ENCODE measurements at regions not wholly inside any gene's neighbourhood (a gene's known extent, or its start where the extent isn't known, plus 50 kb on each side); places are given as distances from the start of the nearest gene placed in this dataset.

GRCh38 chr5:178786859-178787499 is 56.5 kb upstream of the ZNF354A start:
- no peak overlapping the region for H3K4me3 ChIP-seq (replicated peaks; ENCODE audit: low read depth, low read length)
- TF ChIP-seq, protein P1, sequence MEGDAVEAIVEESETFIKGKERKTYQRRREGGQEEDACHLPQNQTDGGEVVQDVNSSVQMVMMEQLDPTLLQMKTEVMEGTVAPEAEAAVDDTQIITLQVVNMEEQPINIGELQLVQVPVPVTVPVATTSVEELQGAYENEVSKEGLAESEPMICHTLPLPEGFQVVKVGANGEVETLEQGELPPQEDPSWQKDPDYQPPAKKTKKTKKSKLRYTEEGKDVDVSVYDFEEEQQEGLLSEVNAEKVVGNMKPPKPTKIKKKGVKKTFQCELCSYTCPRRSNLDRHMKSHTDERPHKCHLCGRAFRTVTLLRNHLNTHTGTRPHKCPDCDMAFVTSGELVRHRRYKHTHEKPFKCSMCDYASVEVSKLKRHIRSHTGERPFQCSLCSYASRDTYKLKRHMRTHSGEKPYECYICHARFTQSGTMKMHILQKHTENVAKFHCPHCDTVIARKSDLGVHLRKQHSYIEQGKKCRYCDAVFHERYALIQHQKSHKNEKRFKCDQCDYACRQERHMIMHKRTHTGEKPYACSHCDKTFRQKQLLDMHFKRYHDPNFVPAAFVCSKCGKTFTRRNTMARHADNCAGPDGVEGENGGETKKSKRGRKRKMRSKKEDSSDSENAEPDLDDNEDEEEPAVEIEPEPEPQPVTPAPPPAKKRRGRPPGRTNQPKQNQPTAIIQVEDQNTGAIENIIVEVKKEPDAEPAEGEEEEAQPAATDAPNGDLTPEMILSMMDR (IDR thresholded peaks at IDR 0.05; ENCODE audit: low read depth, low read length, missing control alignments) = no peak
- no peak for DNase-seq (ENCODE audit: extremely low read depth, low read depth)

- TF ChIP-seq, protein P1 (IDR thresholded peaks at IDR 0.05; ENCODE audit: low read depth, low read length, missing control alignments) = no peak
- no peak for DNase-seq (ENCODE audit: extremely low read depth, low read depth)
- H3K4me3 ChIP-seq (replicated peaks; ENCODE audit: low read depth, low read length) = no peak overlapping the region
Observed at GRCh38 chr5:178786417-178786816, 56.0 kb upstream of the ZNF354A start.

- DNase-seq (ENCODE audit: extremely low read depth, low read depth) = no peak
- TF ChIP-seq, protein P1 (IDR thresholded peaks at IDR 0.05; ENCODE audit: low read depth, low read length, missing control alignments) = no peak
- H3K4me3 ChIP-seq (replicated peaks; ENCODE audit: low read depth, low read length) = no peak overlapping the region
Observed at GRCh38 chr5:178785999-178786398, 55.5 kb upstream of the ZNF354A start.

DNA sequence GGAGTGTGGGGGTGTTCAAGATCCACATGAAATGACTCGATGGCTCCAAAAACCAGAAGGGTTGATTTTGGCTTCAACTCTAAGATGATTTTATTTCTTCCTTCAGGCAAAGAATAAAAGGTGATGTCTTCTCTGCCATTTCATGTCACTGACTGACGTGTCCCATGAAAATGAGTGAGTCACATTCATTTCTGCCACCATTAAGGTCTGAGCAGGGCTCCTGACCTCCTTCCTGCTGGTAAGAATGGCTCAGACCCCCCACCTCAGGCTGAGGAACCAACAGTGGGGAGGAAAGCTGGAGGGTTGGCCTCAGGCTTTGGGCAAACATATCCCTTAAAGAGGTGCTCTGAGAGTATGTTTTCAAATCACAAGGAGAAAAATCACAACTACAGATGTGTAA is 53.9 kb upstream of the ZNF354A start:
- no peak for DNase-seq (ENCODE audit: extremely low read depth, low read depth)
- no peak overlapping the region for H3K4me3 ChIP-seq (replicated peaks; ENCODE audit: low read depth, low read length)
- TF ChIP-seq, protein P1 (IDR thresholded peaks at IDR 0.05; ENCODE audit: low read depth, low read length, missing control alignments) = no peak

- no peak for DNase-seq (ENCODE audit: extremely low read depth, low read depth)
- TF ChIP-seq, protein P1 (IDR thresholded peaks at IDR 0.05; ENCODE audit: low read depth, low read length, missing control alignments) = no peak
- H3K4me3 ChIP-seq (replicated peaks; ENCODE audit: low read depth, low read length) = no peak overlapping the region
Observed at GRCh38 chr5:178781936-178782335, 51.5 kb upstream of the ZNF354A start.

- no peak for DNase-seq (ENCODE audit: extremely low read depth, low read depth)
- TF ChIP-seq, protein P1 (IDR thresholded peaks at IDR 0.05; ENCODE audit: low read depth, low read length, missing control alignments) = no peak
- no peak overlapping the region for H3K4me3 ChIP-seq (replicated peaks; ENCODE audit: low read depth, low read length)
Observed at GRCh38 chr5:178780581-178781498, 50.4 kb upstream of the ZNF354A start.
